GM12878 (cell line): ENCODE measurements at regions not wholly inside any gene's neighbourhood (a gene's known extent, or its start where the extent isn't known, plus 50 kb on each side); places are given as distances from the start of the nearest gene placed in this dataset.

ENCODE experiments used
- ATAC-seq: fragments of 200-7000 bp; cut with Tn5 transposase; 3 replicates; pipeline ENCODE4 v1.9.1; 2020; ENCODE audit warnings: mild to moderate bottlenecking, moderate library complexity
- BruUV-seq: library from RNA; stranded (reverse); fragments of 400-500 nt; replicated peaks from 2 replicates; lab custom pipeline; 2021; lab: Mats Ljungman, UMichigan
- CTCF ChIA-PET: fragments of 300-600 bp; sonication (Branson Sonifier 250); formaldehyde crosslinking; extraction: SDS; loops from one replicate; lab custom pipeline; 2021; ENCODE audit warnings: inconsistent platforms; lab: Yijun Ruan, JAX
- POLR2A ChIA-PET: fragments of 350-600 bp; formaldehyde crosslinking; extraction: SDS; loops from one replicate; lab custom pipeline; 2021; ENCODE audit warnings: inconsistent platforms; lab: Charles Lee
- RAD21 ChIA-PET: fragments of 300-600 bp; sonication (Branson Sonifier 250); formaldehyde crosslinking; loops from one replicate; lab custom pipeline; 2023; ENCODE audit warnings: antibody characterized with exemption; ENCODE audit not compliant: unreplicated experiment; lab: Charles Lee
- SMC1A ChIA-PET: fragments of 300-600 bp; sonication (Branson Sonifier 250); formaldehyde crosslinking; loops from one replicate; lab custom pipeline; 2023; ENCODE audit not compliant: unreplicated experiment, uncharacterized antibody; lab: Charles Lee
- DNase-seq: peaks from one replicate; pipeline ENCODE4 v3.0.0-alpha.2; 2011; ENCODE audit warnings: low read depth, low spot score
- FAIRE-seq: peaks from 3 replicates; lab custom pipeline; 2011; peaks lifted over from hg19 to GRCh38; lab: Jason Lieb, UNC
- H2AFZ ChIP-seq: 2 replicates; pipeline ENCODE4 v1.6.0; 2011; ENCODE audit warnings: low read depth, low read length, control low read depth; ENCODE audit not compliant: control insufficient read depth
- H3K27ac ChIP-seq: 2 replicates; pipeline ENCODE4 v1.5.1; 2011; ENCODE audit warnings: control low read depth; ENCODE audit not compliant: control insufficient read depth, insufficient read depth
- H3K27me3 ChIP-seq, 2 experiments: replicated peaks in 1 of 2; 2 replicates each; pipeline versions ENCODE4 v1.6.0 to v1.6.1; 2011; ENCODE audit warnings: low read length in 1 of 2; ENCODE audit not compliant: control insufficient read depth in 2 of 2, insufficient read depth in 2 of 2
- H3K36me3 ChIP-seq, 2 experiments: 2 replicates each; pipeline ENCODE4 v1.5.1; 2011; ENCODE audit warnings: low read length in 1 of 2; ENCODE audit not compliant: control insufficient read depth in 2 of 2, insufficient read depth in 2 of 2
- H3K4me1 ChIP-seq: 2 replicates; pipeline ENCODE4 v1.6.1; 2011; ENCODE audit warnings: mild to moderate bottlenecking, low read length, moderate library complexity, mixed read lengths; ENCODE audit not compliant: control insufficient read depth, insufficient read depth
- H3K4me2 ChIP-seq: 2 replicates; pipeline ENCODE4 v1.6.0; 2011; ENCODE audit warnings: control low read depth; ENCODE audit not compliant: control insufficient read depth, insufficient read depth
- H3K4me3 ChIP-seq: fragments of 200-600 bp; sonication (generic); 2 replicates; pipeline ENCODE4 v1.5.1; 2016
- H3K79me2 ChIP-seq: 2 replicates; pipeline ENCODE4 v1.6.0; 2011; ENCODE audit warnings: low read length; ENCODE audit not compliant: control insufficient read depth, insufficient read depth
- H3K9ac ChIP-seq: 2 replicates; pipeline ENCODE4 v1.8.0; 2011; ENCODE audit warnings: low read length, control low read depth, mixed read lengths; ENCODE audit not compliant: control insufficient read depth, insufficient read depth
- H3K9me3 ChIP-seq: replicated peaks from 3 replicates; pipeline ENCODE4 v1.5.1; 2011; ENCODE audit warnings: mild to moderate bottlenecking, low read length; ENCODE audit not compliant: control insufficient read depth, insufficient read depth
- H4K20me1 ChIP-seq: 2 replicates; pipeline ENCODE4 v1.6.0; 2011; ENCODE audit not compliant: control insufficient read depth, insufficient read depth
- BRCA1 ChIP-seq: IDR thresholded peaks from 2 replicates; pipeline ENCODE4 v1.6.1; 2011; ENCODE audit warnings: low read depth, low read length, improper control_type of control experiment
- MTA2 ChIP-seq: fragments of 450-650 bp; IDR thresholded peaks from 2 replicates; pipeline ENCODE4 v1.6.1; 2016; ENCODE audit warnings: low read depth, mild to moderate bottlenecking, moderate library complexity
- RAD51 ChIP-seq: fragments of 450-650 bp; IDR thresholded peaks from 2 replicates; pipeline ENCODE4 v1.6.1; 2016; ENCODE audit warnings: moderate library complexity, mild to moderate bottlenecking, inconsistent platforms
- RB1 ChIP-seq: fragments of 450-650 bp; formaldehyde crosslinking; IDR thresholded peaks from 2 replicates; pipeline ENCODE4 v1.6.1; 2017; ENCODE audit warnings: mild to moderate bottlenecking, borderline replicate concordance
- WGBS: methylation state at CpG from one replicate; pipeline ENCODE4 v1.1.6; 2016; ENCODE audit warnings: low lambda C conversion rate; ENCODE audit not compliant: insufficient replicate concordance, insufficient coverage; ENCODE audit errors: missing lambda C conversion rate; 5-methylcytosine and 5-hydroxymethylcytosine counted together
- in situ Hi-C: fragments of 300-500 bp; cut with MboI; formaldehyde crosslinking; loops from 9 replicates; pipeline ENCODE4 v1.14.3; 2018; ENCODE audit warnings: mixed read lengths
- intact Hi-C: fragments of 100-400 bp; cut with micrococcal nuclease; formaldehyde crosslinking; loops from one replicate; pipeline ENCODE4 v1.14.2; 2022; ENCODE audit not compliant: unreplicated experiment
- TF ChIP-seq, protein P1 (sequence below): IDR thresholded peaks from 2 replicates; pipeline ENCODE4 v1.6.1; 2011; ENCODE audit warnings: borderline replicate concordance, low read depth, mild to moderate bottlenecking, moderate library complexity, low read length; ENCODE audit not compliant: insufficient read depth, poor library complexity, severe bottlenecking
- TF ChIP-seq, protein P2 (sequence below): IDR thresholded peaks from 2 replicates; pipeline ENCODE4 v1.6.1; 2012; ENCODE audit warnings: low read length, inconsistent platforms

DNA sequence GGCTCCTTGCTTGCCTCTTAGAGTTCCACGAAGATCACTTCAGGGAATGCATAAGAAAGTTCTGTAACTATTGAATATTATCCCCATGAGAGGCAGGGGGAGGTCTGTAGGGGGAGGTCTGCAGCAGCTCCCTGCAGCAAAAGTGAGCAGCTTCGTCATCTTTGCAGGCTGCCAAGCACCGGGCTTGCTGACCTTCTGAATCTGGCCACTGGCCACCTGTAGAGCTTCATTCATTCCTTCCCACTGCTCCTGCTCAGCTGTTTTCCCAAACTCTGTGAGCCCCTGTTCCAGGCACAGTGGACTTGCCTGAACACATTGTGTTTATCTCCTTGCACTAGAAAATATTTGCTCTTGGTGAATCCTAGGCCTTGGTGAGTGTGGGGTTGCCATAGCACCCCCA is 443.3 kb downstream of the HAPSTR1 start:
- H3K9me3 ChIP-seq = no peaks in the 10 kb centered on the region
- in situ Hi-C loops = no loop called here
- SMC1A ChIA-PET = no interaction called here
- H2AFZ ChIP-seq = no peak overlapping the region
- intact Hi-C loops = no loop called here
- H3K36me3 ChIP-seq = no peaks in the 10 kb centered on the region
- no peak overlapping the region for H3K27ac ChIP-seq
- no peak overlapping the region for H3K4me2 ChIP-seq
- RAD21 ChIA-PET = no interaction called here
- TF ChIP-seq, protein P1, sequence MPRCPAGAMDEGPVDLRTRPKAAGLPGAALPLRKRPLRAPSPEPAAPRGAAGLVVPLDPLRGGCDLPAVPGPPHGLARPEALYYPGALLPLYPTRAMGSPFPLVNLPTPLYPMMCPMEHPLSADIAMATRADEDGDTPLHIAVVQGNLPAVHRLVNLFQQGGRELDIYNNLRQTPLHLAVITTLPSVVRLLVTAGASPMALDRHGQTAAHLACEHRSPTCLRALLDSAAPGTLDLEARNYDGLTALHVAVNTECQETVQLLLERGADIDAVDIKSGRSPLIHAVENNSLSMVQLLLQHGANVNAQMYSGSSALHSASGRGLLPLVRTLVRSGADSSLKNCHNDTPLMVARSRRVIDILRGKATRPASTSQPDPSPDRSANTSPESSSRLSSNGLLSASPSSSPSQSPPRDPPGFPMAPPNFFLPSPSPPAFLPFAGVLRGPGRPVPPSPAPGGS = no peak
- TF ChIP-seq BRCA1 (no peak), RAD51 (no peak), RB1 (no peak), MTA2 (no peak)
- TF ChIP-seq, protein P2, sequence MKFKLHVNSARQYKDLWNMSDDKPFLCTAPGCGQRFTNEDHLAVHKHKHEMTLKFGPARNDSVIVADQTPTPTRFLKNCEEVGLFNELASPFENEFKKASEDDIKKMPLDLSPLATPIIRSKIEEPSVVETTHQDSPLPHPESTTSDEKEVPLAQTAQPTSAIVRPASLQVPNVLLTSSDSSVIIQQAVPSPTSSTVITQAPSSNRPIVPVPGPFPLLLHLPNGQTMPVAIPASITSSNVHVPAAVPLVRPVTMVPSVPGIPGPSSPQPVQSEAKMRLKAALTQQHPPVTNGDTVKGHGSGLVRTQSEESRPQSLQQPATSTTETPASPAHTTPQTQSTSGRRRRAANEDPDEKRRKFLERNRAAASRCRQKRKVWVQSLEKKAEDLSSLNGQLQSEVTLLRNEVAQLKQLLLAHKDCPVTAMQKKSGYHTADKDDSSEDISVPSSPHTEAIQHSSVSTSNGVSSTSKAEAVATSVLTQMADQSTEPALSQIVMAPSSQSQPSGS = no peak
- H3K4me1 ChIP-seq = no peaks in the 10 kb centered on the region
- WGBS = 7% methylated on average over 3 of the region's 3 CpGs
- no peak for DNase-seq
- CTCF ChIA-PET = interaction anchor here (0.6 kb wide), 1 partner anchor 1360 kb away, joined by 3 read pairs; no protein-coding TSS in a partner anchor
- no peaks in the 10 kb centered on the region for H4K20me1 ChIP-seq
- H3K79me2 ChIP-seq = no peaks in the 10 kb centered on the region
- H3K4me3 ChIP-seq = no peak overlapping the region
- H3K9ac ChIP-seq = no peak overlapping the region
- POLR2A ChIA-PET = no interaction called here
- H3K27me3 ChIP-seq = no peaks in the 10 kb centered on the region
- BruUV-seq = no TSS peak
- no peak for FAIRE-seq
- no peak for ATAC-seq
